ENCODE measurements at regions not wholly inside any gene's neighbourhood (a gene's known extent, or its start where the extent isn't known, plus 50 kb on each side); places are given as distances from the start of the nearest gene placed in this dataset.
A peak's percentile ranks its signal among the peaks of the same experiment; 100 is the strongest.
"Not testable (repeated sequence)": the region's sequence is repeated elsewhere in the genome, so short reads cannot be mapped to it uniquely, and the experiment has no call there.

GRCh38 chrX:109218761-109219160 is 263.1 kb downstream of the GUCY2F start:
- no peaks in the 10 kb centered on the region for H3K9me3 Mint-ChIP-seq
- ATAC-seq = no peak
- no peak for DNase-seq (ENCODE audit: low spot score in 2 of 2)

GRCh38 chrX:109199726-109200125 is 282.2 kb downstream of the GUCY2F start:
- no peak overlapping the region for H3K4me3 Mint-ChIP-seq
- no peak for DNase-seq (ENCODE audit: low spot score in 2 of 2)
- peaks cover 9% of the 10 kb centered on the region for H3K9me3 Mint-ChIP-seq

More at GRCh38 chrX:109218761-109219160, 263.1 kb downstream of the GUCY2F start:
- Mint-ChIP-seq H3K4me1 (no peaks in the 10 kb centered on the region), H3K27ac (no peak overlapping the region), H3K4me3 (no peak overlapping the region), H3K36me3 (no peaks in the 10 kb centered on the region)

GRCh38 chrX:109190542-109190941 is 291.3 kb downstream of the GUCY2F start:
- no peak overlapping the region for H3K4me3 Mint-ChIP-seq
- H3K4me1 Mint-ChIP-seq = no peaks in the 10 kb centered on the region
- ATAC-seq (no peak), DNase-seq (ENCODE audit: low spot score in 2 of 2) (no peak)
- H3K36me3 Mint-ChIP-seq = no peaks in the 10 kb centered on the region
- H3K27ac Mint-ChIP-seq = no peak overlapping the region
- peaks cover 9% of the 10 kb centered on the region for H3K9me3 Mint-ChIP-seq

More at GRCh38 chrX:109199726-109200125, 282.2 kb downstream of the GUCY2F start:
- no peaks in the 10 kb centered on the region for H3K36me3 Mint-ChIP-seq
- no peak for ATAC-seq
- H3K27ac Mint-ChIP-seq = no peak overlapping the region
- H3K4me1 Mint-ChIP-seq = no peaks in the 10 kb centered on the region

GRCh38 chrX:109187473-109188168 is 294.3 kb downstream of the GUCY2F start:
- no peak overlapping the region for H3K27ac Mint-ChIP-seq
- no peaks in the 10 kb centered on the region for H3K36me3 Mint-ChIP-seq
- no peak overlapping the region for H3K4me3 Mint-ChIP-seq
- no peaks in the 10 kb centered on the region for H3K4me1 Mint-ChIP-seq
- H3K9me3 Mint-ChIP-seq = peaks cover 6% of the 10 kb centered on the region
- DNase-seq (ENCODE audit: low spot score in 2 of 2) = no peak
- no peak for ATAC-seq

GRCh38 chrX:109186939-109187338 is 294.9 kb downstream of the GUCY2F start:
- Mint-ChIP-seq H3K4me3 (no peak overlapping the region), H3K36me3 (no peaks in the 10 kb centered on the region), H3K9me3 (peaks cover 11% of the 10 kb centered on the region), H3K27ac (no peak overlapping the region), H3K4me1 (no peaks in the 10 kb centered on the region)
- ATAC-seq (no peak), DNase-seq (ENCODE audit: low spot score in 2 of 2) (no peak)

GRCh38 chrX:109184506-109185139 is 297.3 kb downstream of the GUCY2F start:
- ATAC-seq (no peak), DNase-seq (ENCODE audit: low spot score in 2 of 2) (no peak)
- Mint-ChIP-seq H3K36me3 (no peaks in the 10 kb centered on the region), H3K27ac (no peak overlapping the region), H3K4me3 (no peak overlapping the region), H3K9me3 (peaks cover 12% of the 10 kb centered on the region), H3K4me1 (no peaks in the 10 kb centered on the region)

- H3K4me1 Mint-ChIP-seq = no peaks in the 10 kb centered on the region
- H3K36me3 Mint-ChIP-seq = no peaks in the 10 kb centered on the region
Measured at GRCh38 chrX:109172091-109172602, 309.7 kb downstream of the GUCY2F start.

GRCh38 chrX:109155161-109155560 is 326.7 kb downstream of the GUCY2F start:
- no peak for DNase-seq (ENCODE audit: low spot score in 2 of 2)
- Mint-ChIP-seq H3K4me1 (no peaks in the 10 kb centered on the region), H3K9me3 (peaks cover 7% of the 10 kb centered on the region), H3K27ac (no peak overlapping the region), H3K36me3 (no peaks in the 10 kb centered on the region), H3K4me3 (no peak overlapping the region)
- no peak for ATAC-seq

More at GRCh38 chrX:109172091-109172602, 309.7 kb downstream of the GUCY2F start:
- no peak for DNase-seq (ENCODE audit: low spot score in 2 of 2)
- Mint-ChIP-seq H3K4me3 (no peak overlapping the region), H3K27ac (no peak overlapping the region), H3K9me3 (no peaks in the 10 kb centered on the region)
- no peak for ATAC-seq

- H3K4me1 Mint-ChIP-seq; H3K9me3 Mint-ChIP-seq; DNase-seq (ENCODE audit: low spot score in 2 of 2); H3K4me3 Mint-ChIP-seq; H3K36me3 Mint-ChIP-seq; ATAC-seq; H3K27ac Mint-ChIP-seq: not testable (repeated sequence)
Measured at GRCh38 chrX:109144173-109144572, 337.7 kb downstream of the GUCY2F start.

- H3K36me3 Mint-ChIP-seq = no peaks in the 10 kb centered on the region
- no peak overlapping the region for H3K27ac Mint-ChIP-seq
- H3K4me3 Mint-ChIP-seq = no peak overlapping the region
- DNase-seq (ENCODE audit: low spot score in 2 of 2) (no peak), ATAC-seq (no peak)
- H3K4me1 Mint-ChIP-seq = no peaks in the 10 kb centered on the region
- peaks cover 6% of the 10 kb centered on the region for H3K9me3 Mint-ChIP-seq
Measured at GRCh38 chrX:109140463-109140862, 341.4 kb downstream of the GUCY2F start.

GRCh38 chrX:109134777-109135176 is 347.1 kb downstream of the GUCY2F start:
- Mint-ChIP-seq H3K27ac (no peak overlapping the region), H3K36me3 (no peaks in the 10 kb centered on the region), H3K4me1 (no peaks in the 10 kb centered on the region), H3K4me3 (no peak overlapping the region), H3K9me3 (peaks cover 9% of the 10 kb centered on the region)
- DNase-seq (ENCODE audit: low spot score in 2 of 2) = no peak
- ATAC-seq = no peak

- H3K4me1 Mint-ChIP-seq = no peaks in the 10 kb centered on the region
- no peaks in the 10 kb centered on the region for H3K36me3 Mint-ChIP-seq
- ATAC-seq (no peak), DNase-seq (ENCODE audit: low spot score in 2 of 2) (no peak)
- H3K27ac Mint-ChIP-seq = no peak overlapping the region
- H3K4me3 Mint-ChIP-seq = no peak overlapping the region
- H3K9me3 Mint-ChIP-seq = peaks cover 5% of the 10 kb centered on the region
Measured at GRCh38 chrX:109125304-109125703, 356.6 kb downstream of the GUCY2F start.

GRCh38 chrX:109089359-109089758 is 353.0 kb upstream of the IRS4 start:
- Mint-ChIP-seq H3K36me3 (no peaks in the 10 kb centered on the region), H3K4me3 (no peak overlapping the region), H3K27ac (no peak overlapping the region), H3K4me1 (no peaks in the 10 kb centered on the region), H3K9me3 (peaks cover 10% of the 10 kb centered on the region)
- no peak for ATAC-seq
- no peak for DNase-seq (ENCODE audit: low spot score in 2 of 2)

GRCh38 chrX:109077788-109078187 is 341.4 kb upstream of the IRS4 start:
- Mint-ChIP-seq H3K36me3 (no peaks in the 10 kb centered on the region), H3K9me3 (peaks cover 6% of the 10 kb centered on the region), H3K4me3 (no peak overlapping the region), H3K4me1 (no peaks in the 10 kb centered on the region), H3K27ac (no peak overlapping the region)
- no peak for ATAC-seq
- DNase-seq (ENCODE audit: low spot score in 2 of 2) = no peak

- peak in 1 of 2 donors; percentile 2 for DNase-seq (ENCODE audit: low spot score in 2 of 2)
- not testable (repeated sequence) for H3K36me3 Mint-ChIP-seq, H3K9me3 Mint-ChIP-seq, ATAC-seq, H3K4me3 Mint-ChIP-seq, H3K27ac Mint-ChIP-seq, H3K4me1 Mint-ChIP-seq
Measured at GRCh38 chrX:109054181-109054581, 317.8 kb upstream of the IRS4 start.

GRCh38 chrX:109049903-109050302 is 313.5 kb upstream of the IRS4 start:
- H3K27ac Mint-ChIP-seq = no peak overlapping the region
- no peaks in the 10 kb centered on the region for H3K36me3 Mint-ChIP-seq
- H3K9me3 Mint-ChIP-seq = peaks cover 5% of the 10 kb centered on the region
- DNase-seq (ENCODE audit: low spot score in 2 of 2) (no peak), ATAC-seq (no peak)
- H3K4me3 Mint-ChIP-seq = no peak overlapping the region
- H3K4me1 Mint-ChIP-seq = no peaks in the 10 kb centered on the region

All from stimulated activated effector memory CD8-positive, alpha-beta T cell treated with anti-CD3 and anti-CD28 coated beads, Interleukin-12 subunit alpha, Interleukin-12 subunit beta, amount 100 ng/mL, for 72 hours (primary cell).